HG03378 (cell line): ENCODE measurements at regions not wholly inside any gene's neighbourhood (a gene's known extent, or its start where the extent isn't known, plus 50 kb on each side); places are given as distances from the start of the nearest gene placed in this dataset.

Experiments used
- ATAC-seq: cut with Tn5 transposase; IDR thresholded peaks from one replicate; pipeline ENCODE4 v1.9.1; 2021; ENCODE audit warnings: mild to moderate bottlenecking, moderate library complexity; ENCODE audit not compliant: unreplicated experiment

DNA sequence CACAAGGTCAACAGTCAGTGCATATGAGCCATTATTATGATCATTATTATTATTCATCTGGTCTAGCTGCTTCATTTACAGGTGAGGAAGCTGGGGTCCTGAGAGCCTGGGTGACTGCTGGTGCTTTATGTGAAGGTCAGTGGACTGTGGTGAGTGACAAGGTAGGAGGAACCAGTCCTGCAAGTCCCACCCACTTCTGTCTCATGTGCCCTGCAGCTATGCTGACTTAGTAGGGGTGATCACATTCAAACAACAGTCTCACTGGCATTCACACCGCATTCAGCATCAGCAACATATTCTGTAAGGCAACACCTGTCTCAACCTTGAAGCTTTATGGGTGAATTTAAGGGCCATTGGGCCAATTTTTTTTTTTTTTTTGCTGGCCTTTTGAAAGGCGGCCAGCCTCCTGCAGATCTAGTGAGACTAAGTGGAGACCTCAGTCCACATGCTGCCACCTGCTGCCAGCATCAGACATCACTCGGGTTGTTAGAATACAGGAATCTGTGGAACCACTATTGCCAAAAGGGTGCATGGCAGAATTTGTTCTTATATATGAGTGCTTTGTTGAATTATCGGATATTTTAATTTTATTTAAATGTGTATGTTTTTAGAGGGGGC lies 59.9 kb upstream of the CACNA1E start:
- no peak for ATAC-seq

DNA sequence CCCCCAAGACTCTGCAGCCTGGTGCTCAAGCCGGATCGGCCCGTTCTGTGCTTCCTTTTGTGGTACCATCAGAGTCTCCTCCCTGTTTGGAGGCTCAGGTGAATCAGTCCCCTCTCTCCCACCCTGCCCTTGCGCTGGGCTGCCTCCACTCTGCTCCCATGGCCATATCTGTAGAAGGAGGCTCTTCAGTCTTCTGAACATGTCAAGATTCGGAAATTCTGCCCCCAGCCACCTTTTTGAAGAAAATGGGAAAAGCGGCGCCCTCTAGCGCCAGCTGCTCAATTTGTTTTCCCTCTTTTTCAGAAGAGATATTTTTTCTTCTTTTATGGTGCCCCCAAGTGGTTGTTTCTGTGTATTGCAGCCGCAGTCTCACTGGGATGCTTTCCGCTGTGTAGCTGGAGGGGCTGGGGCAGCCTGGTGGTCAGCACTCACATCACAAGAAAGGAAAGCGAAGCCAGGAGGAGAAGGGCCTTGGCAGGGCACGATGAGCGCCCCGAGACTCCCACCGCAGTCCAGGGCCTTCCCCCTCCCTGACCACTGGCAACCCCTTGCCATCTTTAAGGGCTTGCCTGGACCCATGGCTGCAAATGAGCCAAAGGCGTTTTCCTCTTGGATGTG lies 58.4 kb upstream of the CACNA1E start:
- ATAC-seq = no peak

GRCh38 chr1:181425566-181425965 lies 57.8 kb upstream of the CACNA1E start:
- ATAC-seq = no peak

GRCh38 chr1:181429462-181429861 lies 53.9 kb upstream of the CACNA1E start:
- ATAC-seq = no peak

GRCh38 chr1:181430015-181430885 lies 53.1 kb upstream of the CACNA1E start:
- ATAC-seq = no peak
